ENCODE measurements at regions not wholly inside any gene's neighbourhood (a gene's known extent, or its start where the extent isn't known, plus 50 kb on each side); places are given as distances from the start of the nearest gene placed in this dataset.
"Not testable (repeated sequence)": the region's sequence is repeated elsewhere in the genome, so short reads cannot be mapped to it uniquely, and the experiment has no call there.

GRCh38 chr1:192418552-192419285 lies 101.9 kb downstream of the RGS21 start:
- no peak for DNase-seq

- no peak for DNase-seq
These were observed 113.9 kb downstream of the RGS21 start for GRCh38 chr1:192430644-192431043.

DNA sequence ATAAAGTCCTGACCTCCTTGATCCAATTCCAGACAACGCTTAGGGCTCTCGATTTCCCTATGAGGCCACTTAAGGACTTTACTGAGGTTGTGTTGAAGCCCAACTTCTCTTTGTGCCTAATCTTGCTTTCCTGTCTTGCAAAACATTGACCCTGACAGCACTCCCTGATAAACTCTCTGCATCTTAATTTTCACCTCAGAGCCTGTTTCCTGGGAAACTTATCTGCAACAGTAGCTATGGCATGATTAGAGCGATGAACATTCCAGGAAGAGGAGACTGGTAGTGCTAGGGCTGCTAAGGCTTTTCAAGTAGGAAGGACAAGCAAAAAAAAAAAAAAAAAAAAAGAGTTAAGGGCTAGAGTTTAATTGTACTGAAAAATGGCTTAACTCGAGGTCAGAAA lies 118.9 kb downstream of the RGS21 start:
- DNase-seq, result no peak

GRCh38 chr1:192436441-192437078 lies 119.8 kb downstream of the RGS21 start:
- DNase-seq, result no peak

DNA sequence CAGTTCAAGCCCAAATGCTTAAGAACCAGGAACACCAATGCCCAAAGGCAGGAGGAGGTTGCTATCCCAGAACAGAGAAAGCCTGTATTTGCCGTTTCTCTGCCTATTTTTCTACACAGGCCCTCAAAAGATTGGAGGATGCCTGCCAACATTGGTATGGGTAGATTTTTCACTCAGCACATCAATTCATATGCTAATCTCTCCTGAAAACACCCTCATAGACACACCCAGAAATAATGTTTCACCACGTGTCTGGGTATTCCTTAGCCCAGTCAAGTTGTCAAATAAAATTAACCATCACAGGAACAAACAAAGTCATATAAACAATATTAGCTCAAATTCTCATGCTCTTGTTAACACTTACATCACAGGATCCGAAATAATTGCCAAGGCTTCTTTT lies 121.9 kb downstream of the RGS21 start:
- no peak for DNase-seq

DNA sequence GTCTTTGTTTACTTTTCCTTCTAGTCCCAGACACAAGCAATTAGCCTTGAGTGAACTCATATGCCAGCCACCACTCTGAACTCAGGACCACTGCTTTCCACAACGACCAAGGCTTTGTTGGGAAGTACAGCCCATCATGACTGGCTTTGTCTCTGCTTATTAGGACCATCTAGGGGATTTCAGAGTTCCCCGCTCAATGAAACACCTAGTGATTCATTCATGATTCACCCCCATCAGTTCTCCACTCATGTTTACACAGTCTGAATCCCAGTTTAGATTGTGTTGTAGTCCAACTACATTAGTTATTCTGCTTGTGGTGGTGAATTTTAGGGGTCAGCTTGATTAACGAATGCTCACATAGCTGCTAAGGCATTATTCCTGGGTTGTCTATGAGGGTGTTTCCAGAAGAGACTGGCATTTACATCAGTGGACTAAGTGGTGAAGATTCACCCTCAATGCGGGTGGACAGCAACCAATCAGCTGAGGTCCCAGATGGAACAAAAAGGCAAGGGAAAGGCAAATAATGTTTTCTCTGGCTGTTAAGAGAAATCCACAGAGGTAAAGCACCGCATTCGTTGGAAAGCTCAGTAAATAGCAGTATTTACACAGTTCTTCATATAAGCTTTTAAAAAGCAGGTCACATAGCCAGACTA lies 122.7 kb downstream of the RGS21 start:
- DNase-seq, result no peak

DNA sequence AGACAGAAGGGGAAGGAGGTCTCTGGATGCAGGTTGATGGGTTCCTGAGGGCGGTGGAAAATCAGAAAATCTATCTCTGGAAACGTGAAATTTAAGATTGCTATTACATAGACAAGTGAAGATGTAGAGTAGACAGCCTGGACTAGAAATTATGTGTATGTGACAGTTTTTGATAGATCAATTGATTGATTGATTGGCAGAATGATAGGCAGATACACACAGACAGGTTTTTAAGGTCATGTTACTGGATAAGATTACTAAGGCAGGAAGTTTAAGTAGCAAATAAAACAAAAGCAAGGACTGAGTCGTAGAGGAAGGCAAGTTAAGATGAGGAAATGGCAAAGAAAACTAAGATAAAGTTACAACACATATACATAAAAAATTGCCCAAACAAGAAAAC lies 124.7 kb downstream of the RGS21 start:
- no peak for DNase-seq

DNA sequence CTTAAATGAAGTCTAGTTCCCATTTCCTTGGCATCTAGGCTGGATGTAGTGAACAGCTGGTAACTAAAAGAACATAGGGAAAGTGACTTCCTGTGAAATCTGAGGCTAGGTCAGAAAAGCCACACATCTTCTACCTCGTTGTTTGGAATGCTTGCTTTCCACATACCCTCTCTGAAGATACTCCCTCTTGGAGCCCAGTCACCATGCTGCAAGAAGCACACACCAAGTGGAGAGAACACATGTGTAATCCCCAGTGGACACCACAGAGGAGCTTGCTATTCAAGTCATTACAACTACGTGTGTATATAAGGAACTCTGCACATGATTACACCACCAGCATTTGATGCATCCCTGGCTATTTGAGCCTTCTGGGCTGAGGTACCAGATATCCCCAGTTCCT lies 125.9 kb downstream of the RGS21 start:
- DNase-seq, result no peak

GRCh38 chr1:192443616-192444015 lies 126.8 kb downstream of the RGS21 start:
- no peak for DNase-seq

DNA sequence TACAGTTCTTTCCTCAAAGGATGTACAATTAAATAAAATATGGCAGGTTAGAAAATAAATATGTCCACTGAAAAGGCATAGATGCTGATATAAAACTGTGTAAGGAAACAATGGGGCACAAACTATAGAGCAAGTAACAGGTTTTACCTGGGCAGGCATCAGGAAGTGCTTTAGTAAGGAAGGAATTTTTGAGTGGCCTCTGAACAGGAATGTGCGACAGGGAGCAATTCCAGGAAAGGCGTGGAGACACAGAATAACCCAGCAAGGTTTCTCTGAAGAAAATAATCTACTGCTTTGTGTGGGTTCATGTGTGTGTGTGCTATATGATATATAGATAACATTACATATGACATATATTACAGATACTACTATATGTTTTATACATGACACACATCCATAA lies 128.4 kb downstream of the RGS21 start:
- no peak for DNase-seq

DNA sequence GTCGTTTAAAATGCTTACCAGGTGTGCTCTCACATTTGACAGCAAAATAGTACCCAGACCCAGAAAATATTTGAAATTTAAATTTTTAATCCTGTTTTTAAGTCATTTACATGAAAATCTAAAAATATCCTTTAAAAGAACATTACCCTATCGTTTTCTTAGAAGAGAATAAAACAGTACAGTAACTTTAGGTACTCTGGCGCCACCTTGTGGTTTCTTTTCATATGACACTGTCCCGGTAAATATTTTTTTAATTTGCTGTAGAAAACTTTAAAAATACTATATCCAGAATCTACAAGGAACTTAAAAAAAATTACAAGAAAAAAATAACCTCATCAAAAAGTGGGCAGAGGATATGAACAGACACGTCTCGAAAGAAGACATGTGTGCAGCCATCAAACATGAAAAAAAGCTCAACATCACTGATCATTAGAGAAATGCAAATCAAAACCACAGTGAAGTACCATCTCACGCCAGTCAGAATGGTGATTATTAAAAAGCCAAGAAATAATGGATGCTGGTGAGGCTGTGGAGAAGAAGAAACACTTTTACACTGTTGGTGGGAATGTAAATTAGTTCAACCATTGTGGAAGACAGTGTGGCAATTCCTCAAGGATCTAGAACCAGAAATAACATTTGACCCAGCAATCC lies 129.2 kb downstream of the RGS21 start:
- peak; percentile 40 for DNase-seq

DNA sequence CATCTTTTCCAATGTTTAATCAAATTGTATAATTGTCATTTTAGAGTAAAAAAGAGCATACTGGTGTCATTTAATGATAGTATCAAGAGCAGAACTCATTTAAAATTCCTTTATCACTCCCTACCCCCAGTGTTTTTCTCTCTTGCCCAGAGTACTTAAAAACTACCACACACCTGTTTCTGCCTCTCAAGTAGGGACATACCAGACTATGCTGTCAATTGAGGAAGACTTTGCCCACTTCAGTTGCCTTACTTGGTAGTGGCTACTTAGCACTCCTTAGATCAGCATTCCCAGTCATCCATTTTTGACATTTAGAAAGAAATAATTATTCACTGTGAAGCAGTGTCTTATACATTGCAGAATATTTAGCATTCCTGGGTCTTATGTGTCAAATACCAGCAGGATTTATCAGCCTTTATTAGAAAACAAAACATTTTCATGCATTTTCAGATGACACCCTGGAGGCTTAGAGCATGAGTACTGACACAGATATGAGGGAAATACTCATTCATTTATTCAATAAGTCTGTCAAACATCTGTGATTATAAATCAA lies 127.5 kb upstream of the RGS1 start:
- no peak for DNase-seq

DNA sequence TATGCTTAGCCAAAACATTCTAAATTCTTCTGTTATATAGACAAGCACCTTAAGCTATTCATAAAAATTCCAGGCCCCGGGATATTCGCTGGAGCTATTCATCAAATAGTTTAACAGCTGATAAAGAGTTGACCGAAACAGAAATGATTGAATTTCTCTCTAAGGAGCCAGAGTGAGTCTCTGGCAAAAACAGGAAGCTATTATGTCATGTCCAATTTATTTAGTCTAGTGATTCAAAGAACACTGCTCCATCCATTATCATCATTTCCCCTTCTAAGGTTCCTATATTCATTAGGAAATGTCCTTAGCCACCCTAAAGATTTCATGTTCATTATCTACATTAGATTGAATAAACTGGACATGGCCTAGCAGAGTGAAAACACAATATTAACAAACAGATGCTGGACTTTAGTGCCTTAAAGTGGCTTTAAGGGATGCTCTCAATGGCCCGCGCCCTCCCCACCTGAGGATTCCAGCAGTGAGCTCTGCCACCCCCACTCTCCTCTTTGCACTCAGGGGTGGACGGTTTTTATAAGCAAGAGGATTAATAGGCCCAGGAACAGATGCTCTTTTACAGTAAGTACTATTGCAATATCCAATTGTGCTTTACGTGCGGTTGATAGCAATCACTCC lies 122.1 kb upstream of the RGS1 start:
- no peak for DNase-seq

- no peak for DNase-seq
These were observed 116.1 kb upstream of the RGS1 start for GRCh38 chr1:192459467-192459866.

DNA sequence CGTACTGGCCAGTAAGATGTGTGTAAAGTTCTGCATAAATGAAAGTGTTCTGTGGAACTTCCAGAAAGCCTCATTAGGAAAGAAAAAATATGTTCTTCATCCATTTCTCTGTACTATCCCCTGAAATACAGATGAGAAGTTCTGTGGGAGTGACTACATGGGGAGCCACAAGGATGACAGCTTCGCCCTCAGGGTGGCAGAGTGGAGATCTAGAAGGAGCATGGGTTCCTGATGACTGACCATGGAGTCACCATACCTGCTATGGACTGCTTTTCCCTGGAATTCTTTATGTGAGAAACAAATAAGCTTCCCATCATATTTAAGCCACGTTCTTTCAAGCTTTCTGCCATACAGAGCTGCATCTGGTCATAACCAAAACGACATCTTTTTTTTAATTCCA lies 113.9 kb upstream of the RGS1 start:
- DNase-seq, result no peak

DNA sequence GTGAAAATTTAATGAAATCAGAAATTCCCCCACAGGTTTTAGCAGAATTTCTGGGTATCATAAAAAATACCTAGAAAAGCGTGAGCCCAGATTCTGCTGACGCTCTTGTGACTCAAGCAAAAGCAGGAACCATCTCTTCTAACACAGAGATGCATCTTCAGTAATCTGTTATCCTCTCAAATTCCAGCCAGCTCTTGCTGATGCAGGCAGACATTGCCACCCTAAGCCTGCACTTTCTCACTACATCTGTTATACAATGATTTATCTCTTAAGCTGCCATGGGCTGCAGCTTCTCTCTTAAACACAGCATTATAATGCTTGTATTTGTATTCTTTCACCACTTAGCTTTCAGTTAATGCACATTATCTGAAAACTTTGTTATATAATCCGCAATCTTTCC lies 113.0 kb upstream of the RGS1 start:
- DNase-seq, result no peak

- DNase-seq, result no peak
These were observed 111.9 kb upstream of the RGS1 start for GRCh38 chr1:192463661-192464060.

DNA sequence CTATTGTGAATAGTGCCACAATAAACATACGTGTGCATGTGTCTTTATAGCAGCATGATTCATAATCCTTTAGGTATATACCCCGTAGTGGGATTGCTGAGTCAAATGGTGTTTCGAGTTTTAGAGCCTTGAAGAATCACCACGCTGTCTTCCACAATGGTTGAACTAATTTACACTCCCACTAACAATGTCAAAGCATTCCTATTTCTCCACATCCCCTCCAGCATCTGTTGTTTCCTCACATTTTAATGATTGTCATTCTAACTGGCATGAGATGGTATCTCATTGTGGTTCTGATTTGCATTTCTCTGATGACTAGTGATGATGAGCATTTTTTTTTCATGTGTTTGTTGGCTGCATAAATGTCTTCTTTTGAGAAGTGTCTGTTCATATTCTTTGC lies 110.4 kb upstream of the RGS1 start:
- not testable (repeated sequence) for DNase-seq

DNA sequence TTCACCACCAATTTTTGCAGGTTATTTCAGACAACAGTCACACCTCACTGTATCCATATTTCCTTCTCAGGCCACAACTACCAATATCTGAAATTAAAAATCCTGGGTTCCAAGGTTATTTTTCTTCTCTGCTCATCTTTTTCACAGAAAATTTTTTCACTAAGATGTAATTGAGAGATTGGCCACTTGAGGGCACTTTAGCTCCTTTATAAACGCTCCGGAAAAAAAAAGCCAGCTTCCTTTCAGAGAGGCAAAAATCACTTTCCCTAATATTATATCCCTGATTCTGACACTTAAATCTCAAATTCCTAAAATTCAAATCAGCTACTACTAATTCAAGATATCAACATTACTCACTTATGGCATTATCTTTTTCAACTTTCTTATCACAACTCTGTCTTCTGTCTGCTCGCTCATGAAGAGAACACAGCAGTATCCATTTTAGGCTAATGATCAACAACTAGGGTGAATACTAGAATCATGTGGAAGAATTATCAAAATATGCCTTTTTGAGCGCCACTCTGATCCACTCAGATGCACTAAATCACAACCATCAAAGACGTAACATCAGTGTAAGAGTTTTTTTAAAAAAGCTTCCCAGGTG lies 101.4 kb upstream of the RGS1 start:
- peak; percentile 21 for DNase-seq

GRCh38 chr1:192475329-192475728 lies 100.2 kb upstream of the RGS1 start:
- no peak for DNase-seq

- no peak for DNase-seq
These were observed 99.6 kb upstream of the RGS1 start for GRCh38 chr1:192475970-192476369.

- no peak for DNase-seq
These were observed 98.7 kb upstream of the RGS1 start for GRCh38 chr1:192476802-192477298.
